ENCODE measurements at regions not wholly inside any gene's neighbourhood (a gene's known extent, or its start where the extent isn't known, plus 50 kb on each side); places are given as distances from the start of the nearest gene placed in this dataset.

GRCh38 chr9:78598120-78598519, 301.2 kb downstream of the PSAT1 start:
- no peak for DNase-seq (ENCODE audit: low spot score)

GRCh38 chr9:78599926-78600325, 303.0 kb downstream of the PSAT1 start:
- DNase-seq (ENCODE audit: low spot score) = no peak

- no peak for DNase-seq (ENCODE audit: low spot score)
Observed at GRCh38 chr9:78601957-78602565, 305.1 kb downstream of the PSAT1 start.

GRCh38 chr9:78605041-78606000, 308.4 kb downstream of the PSAT1 start:
- no peak for DNase-seq (ENCODE audit: low spot score)

- DNase-seq (ENCODE audit: low spot score) = no peak
Observed at GRCh38 chr9:78606001-78606379, 309.1 kb downstream of the PSAT1 start.

- DNase-seq (ENCODE audit: low spot score) = no peak
Observed at GRCh38 chr9:78607853-78608252, 310.9 kb downstream of the PSAT1 start.

GRCh38 chr9:78609450-78609849, 312.5 kb downstream of the PSAT1 start:
- no peak for DNase-seq (ENCODE audit: low spot score)

GRCh38 chr9:78612091-78612490, 315.2 kb downstream of the PSAT1 start:
- no peak for DNase-seq (ENCODE audit: low spot score)

- DNase-seq (ENCODE audit: low spot score) = no peak
Observed at GRCh38 chr9:78613006-78613405, 316.1 kb downstream of the PSAT1 start.

- no peak for DNase-seq (ENCODE audit: low spot score)
Observed at GRCh38 chr9:78614892-78615291, 318.0 kb downstream of the PSAT1 start.

- DNase-seq (ENCODE audit: low spot score) = no peak
Observed at GRCh38 chr9:78615372-78615771, 318.4 kb downstream of the PSAT1 start.

GRCh38 chr9:78618735-78619134, 321.8 kb downstream of the PSAT1 start:
- no peak for DNase-seq (ENCODE audit: low spot score)

GRCh38 chr9:78620303-78620702, 323.4 kb downstream of the PSAT1 start:
- DNase-seq (ENCODE audit: low spot score) = no peak

GRCh38 chr9:78620764-78621163, 323.8 kb downstream of the PSAT1 start:
- no peak for DNase-seq (ENCODE audit: low spot score)

- DNase-seq (ENCODE audit: low spot score) = no peak
Observed at GRCh38 chr9:78622126-78622525, 325.2 kb downstream of the PSAT1 start.

- no peak for DNase-seq (ENCODE audit: low spot score)
Observed at GRCh38 chr9:78626971-78627370, 330.0 kb downstream of the PSAT1 start.

GRCh38 chr9:78630966-78631365, 334.0 kb downstream of the PSAT1 start:
- no peak for DNase-seq (ENCODE audit: low spot score)

- no peak for DNase-seq (ENCODE audit: low spot score)
Observed at GRCh38 chr9:78640728-78641127, 343.8 kb downstream of the PSAT1 start.

- DNase-seq (ENCODE audit: low spot score) = no peak
Observed at GRCh38 chr9:78644359-78644758, 347.4 kb downstream of the PSAT1 start.

- no peak for DNase-seq (ENCODE audit: low spot score)
Observed at GRCh38 chr9:78654324-78654723, 357.4 kb downstream of the PSAT1 start.

- no peak for DNase-seq (ENCODE audit: low spot score)
Observed at GRCh38 chr9:78663369-78663768, 366.4 kb downstream of the PSAT1 start.

- no peak for DNase-seq (ENCODE audit: low spot score)
Observed at GRCh38 chr9:78664370-78664769, 367.4 kb downstream of the PSAT1 start.
